ENCODE measurements at regions not wholly inside any gene's neighbourhood (a gene's known extent, or its start where the extent isn't known, plus 50 kb on each side); places are given as distances from the start of the nearest gene placed in this dataset.
A peak's percentile ranks its signal among the peaks of the same experiment; 100 is the strongest.
"Not testable (repeated sequence)": the region's sequence is repeated elsewhere in the genome, so short reads cannot be mapped to it uniquely, and the experiment has no call there.

GRCh38 chr20:16801919-16802651 is 53.9 kb downstream of the OTOR start:
- DNase-seq (ENCODE audit: low read depth): peak; percentile 42

- DNase-seq (ENCODE audit: low read depth): no peak
Measured at GRCh38 chr20:16802652-16802935, 54.4 kb downstream of the OTOR start.

- peak; percentile 17 for DNase-seq (ENCODE audit: low read depth)
Measured at GRCh38 chr20:16803965-16804792, 56.0 kb downstream of the OTOR start.

GRCh38 chr20:16804793-16805187 is 56.6 kb downstream of the OTOR start:
- no peak for DNase-seq (ENCODE audit: low read depth)

- DNase-seq (ENCODE audit: low read depth): no peak
Measured at GRCh38 chr20:16806061-16806460, 57.9 kb downstream of the OTOR start.

GRCh38 chr20:16806886-16807285 is 58.7 kb downstream of the OTOR start:
- DNase-seq (ENCODE audit: low read depth): no peak

GRCh38 chr20:16808796-16809195 is 60.6 kb downstream of the OTOR start:
- no peak for DNase-seq (ENCODE audit: low read depth)

GRCh38 chr20:16810216-16810615 is 62.1 kb downstream of the OTOR start:
- DNase-seq (ENCODE audit: low read depth): no peak

GRCh38 chr20:16816192-16816591 is 68.0 kb downstream of the OTOR start:
- no peak for DNase-seq (ENCODE audit: low read depth)

GRCh38 chr20:16819483-16819882 is 71.3 kb downstream of the OTOR start:
- DNase-seq (ENCODE audit: low read depth): no peak

GRCh38 chr20:16821211-16822089 is 73.3 kb downstream of the OTOR start:
- peak; percentile 20 for DNase-seq (ENCODE audit: low read depth)

GRCh38 chr20:16824664-16825063 is 76.5 kb downstream of the OTOR start:
- DNase-seq (ENCODE audit: low read depth): no peak

GRCh38 chr20:16828666-16829305 is 80.6 kb downstream of the OTOR start:
- DNase-seq (ENCODE audit: low read depth): no peak

GRCh38 chr20:16835690-16836089 is 87.5 kb downstream of the OTOR start:
- DNase-seq (ENCODE audit: low read depth): not testable (repeated sequence)

- DNase-seq (ENCODE audit: low read depth): no peak
Measured at GRCh38 chr20:16842486-16843120, 94.4 kb downstream of the OTOR start.

- no peak for DNase-seq (ENCODE audit: low read depth)
Measured at GRCh38 chr20:16844406-16844805, 96.2 kb downstream of the OTOR start.

- peak; percentile 12 for DNase-seq (ENCODE audit: low read depth)
Measured at GRCh38 chr20:16846006-16846405, 97.8 kb downstream of the OTOR start.

GRCh38 chr20:16848061-16848460 is 99.9 kb downstream of the OTOR start:
- no peak for DNase-seq (ENCODE audit: low read depth)

GRCh38 chr20:16848526-16848925 is 100.4 kb downstream of the OTOR start:
- DNase-seq (ENCODE audit: low read depth): no peak

GRCh38 chr20:16860914-16861313 is 112.8 kb downstream of the OTOR start:
- DNase-seq (ENCODE audit: low read depth): no peak

GRCh38 chr20:16861708-16862107 is 113.5 kb downstream of the OTOR start:
- DNase-seq (ENCODE audit: low read depth): no peak

GRCh38 chr20:16863303-16863702 is 115.1 kb downstream of the OTOR start:
- no peak for DNase-seq (ENCODE audit: low read depth)

Data from fibroblast of the conjunctiva (primary cell).